ENCODE measurements at regions not wholly inside any gene's neighbourhood (a gene's known extent, or its start where the extent isn't known, plus 50 kb on each side); places are given as distances from the start of the nearest gene placed in this dataset.

GRCh38 chr22:27624705-27625104 lies 176.9 kb downstream of the MN1 start:
- BruUV-seq (replicated peaks), result no TSS peak
- Mint-ChIP-seq H3K4me3 (ENCODE audit: unreplicated experiment) (no peak overlapping the region), H3K4me1 (ENCODE audit: insufficient read depth, unreplicated experiment) (peaks cover 9% of the 10 kb centered on the region), H3K36me3 (ENCODE audit: insufficient read depth, unreplicated experiment) (no peaks in the 10 kb centered on the region), H3K27ac (ENCODE audit: low read depth, unreplicated experiment) (no peak overlapping the region), H3K9me3 (ENCODE audit: unreplicated experiment) (no peaks in the 10 kb centered on the region), H3K27me3 (ENCODE audit: insufficient read depth, unreplicated experiment) (no peaks in the 10 kb centered on the region)
- TF ChIP-seq CTCF (IDR thresholded peaks at IDR 0.05; ENCODE audit: unreplicated experiment), result no peak
- no peak for DNase-seq (ENCODE audit: unreplicated experiment)
- ChIA-PET POLR2A (interaction anchor here (0.6 kb wide), 1 partner anchor 128 kb away, joined by 4 read pairs; no protein-coding TSS in a partner anchor), CTCF (interaction anchor here (0.7 to 1.0 kb wide), 2 partner anchors 38 to 374 kb away, joined by 3 read pairs; no protein-coding TSS in a partner anchor)
- intact Hi-C loops (cut with micrococcal nuclease), result no loop called here

DNA sequence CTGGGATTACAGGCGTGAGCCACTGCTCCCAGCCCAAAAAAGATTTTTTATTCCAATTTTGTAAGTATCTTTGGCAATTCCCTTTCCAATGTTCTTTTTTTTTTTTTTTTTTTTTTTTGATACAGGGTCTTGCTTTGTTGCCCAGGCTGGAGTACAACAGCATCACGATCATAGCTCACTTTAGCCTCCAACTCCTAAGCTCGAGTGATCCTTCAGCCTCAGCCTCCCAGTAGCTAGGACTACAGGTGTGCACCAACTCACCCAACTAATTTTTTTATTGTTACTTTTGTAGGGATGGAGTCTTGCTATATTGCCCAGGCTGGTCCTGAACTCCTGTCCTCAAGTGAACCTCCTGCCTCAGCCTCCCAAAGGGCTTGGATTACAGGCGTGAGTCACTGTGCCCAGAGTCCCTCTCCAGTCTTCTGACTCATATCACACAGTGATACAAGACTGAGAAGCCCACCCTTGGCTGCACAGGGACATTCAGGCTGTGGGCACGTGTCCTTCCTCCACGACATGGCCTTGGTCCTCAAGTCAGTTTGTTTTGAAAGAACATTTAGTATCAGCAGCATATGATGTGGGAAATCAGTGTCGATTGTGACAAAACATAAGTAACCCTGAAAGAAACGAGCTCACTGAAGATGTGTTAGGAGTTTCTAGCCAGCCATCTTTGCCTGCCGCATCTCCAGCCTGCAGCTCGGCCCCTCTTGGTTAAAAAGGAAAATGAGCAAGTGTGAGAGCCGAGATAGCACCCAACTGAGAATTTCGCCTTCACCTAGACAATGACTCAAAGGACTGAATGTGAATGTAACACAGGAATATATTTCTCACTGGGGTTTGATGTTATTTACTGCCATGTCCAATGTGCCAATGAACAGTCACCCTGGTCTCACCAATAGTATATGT lies 175.5 kb downstream of the MN1 start:
- POLR2A ChIA-PET, result no interaction called here
- BruUV-seq (replicated peaks), result no TSS peak
- CTCF ChIA-PET, result interaction anchor here (0.6 kb wide), 1 partner anchor 60 kb away, joined by 3 read pairs; no protein-coding TSS in a partner anchor
- Mint-ChIP-seq H3K36me3 (ENCODE audit: insufficient read depth, unreplicated experiment) (no peaks in the 10 kb centered on the region), H3K4me3 (ENCODE audit: unreplicated experiment) (no peak overlapping the region), H3K27me3 (ENCODE audit: insufficient read depth, unreplicated experiment) (no peaks in the 10 kb centered on the region), H3K27ac (ENCODE audit: low read depth, unreplicated experiment) (no peak overlapping the region), H3K4me1 (ENCODE audit: insufficient read depth, unreplicated experiment) (peaks cover 1% of the 10 kb centered on the region), H3K9me3 (ENCODE audit: unreplicated experiment) (no peaks in the 10 kb centered on the region)
- TF ChIP-seq CTCF (IDR thresholded peaks at IDR 0.05; ENCODE audit: unreplicated experiment), result no peak
- intact Hi-C loops (cut with micrococcal nuclease), result no loop called here
- no peak for DNase-seq (ENCODE audit: unreplicated experiment)

- Mint-ChIP-seq H3K27me3 (ENCODE audit: insufficient read depth, unreplicated experiment) (no peaks in the 10 kb centered on the region), H3K4me1 (ENCODE audit: insufficient read depth, unreplicated experiment) (no peaks in the 10 kb centered on the region), H3K36me3 (ENCODE audit: insufficient read depth, unreplicated experiment) (no peaks in the 10 kb centered on the region), H3K27ac (ENCODE audit: low read depth, unreplicated experiment) (no peak overlapping the region), H3K9me3 (ENCODE audit: unreplicated experiment) (no peaks in the 10 kb centered on the region), H3K4me3 (ENCODE audit: unreplicated experiment) (no peak overlapping the region)
- ChIA-PET CTCF (interaction anchor here (0.6 kb wide), 1 partner anchor 59 kb away, joined by 3 read pairs; no protein-coding TSS in a partner anchor), POLR2A (no interaction called here)
- DNase-seq (ENCODE audit: unreplicated experiment), result no peak
- intact Hi-C loops (cut with micrococcal nuclease), result no loop called here
- TF ChIP-seq CTCF (IDR thresholded peaks at IDR 0.05; ENCODE audit: unreplicated experiment), result no peak
- no TSS peak for BruUV-seq (replicated peaks)
These were observed 174.7 kb downstream of the MN1 start for GRCh38 chr22:27626675-27627443.

- no peaks in the 10 kb centered on the region for H3K9me3 Mint-ChIP-seq (ENCODE audit: unreplicated experiment)
- intact Hi-C loops (cut with micrococcal nuclease), result no loop called here
- H3K27ac Mint-ChIP-seq (ENCODE audit: low read depth, unreplicated experiment), result no peak overlapping the region
- DNase-seq (ENCODE audit: unreplicated experiment), result peak; percentile 21
- H3K4me1 Mint-ChIP-seq (ENCODE audit: insufficient read depth, unreplicated experiment), result no peaks in the 10 kb centered on the region
- POLR2A ChIA-PET, result no interaction called here
- no peak for TF ChIP-seq CTCF (IDR thresholded peaks at IDR 0.05; ENCODE audit: unreplicated experiment)
- no peak overlapping the region for H3K4me3 Mint-ChIP-seq (ENCODE audit: unreplicated experiment)
- H3K27me3 Mint-ChIP-seq (ENCODE audit: insufficient read depth, unreplicated experiment), result no peaks in the 10 kb centered on the region
- CTCF ChIA-PET, result no interaction called here
- H3K36me3 Mint-ChIP-seq (ENCODE audit: insufficient read depth, unreplicated experiment), result no peaks in the 10 kb centered on the region
- BruUV-seq (replicated peaks), result no TSS peak
These were observed 174.1 kb downstream of the MN1 start for GRCh38 chr22:27627444-27627833.
